ENCODE measurements at regions not wholly inside any gene's neighbourhood (a gene's known extent, or its start where the extent isn't known, plus 50 kb on each side); places are given as distances from the start of the nearest gene placed in this dataset.

DNA sequence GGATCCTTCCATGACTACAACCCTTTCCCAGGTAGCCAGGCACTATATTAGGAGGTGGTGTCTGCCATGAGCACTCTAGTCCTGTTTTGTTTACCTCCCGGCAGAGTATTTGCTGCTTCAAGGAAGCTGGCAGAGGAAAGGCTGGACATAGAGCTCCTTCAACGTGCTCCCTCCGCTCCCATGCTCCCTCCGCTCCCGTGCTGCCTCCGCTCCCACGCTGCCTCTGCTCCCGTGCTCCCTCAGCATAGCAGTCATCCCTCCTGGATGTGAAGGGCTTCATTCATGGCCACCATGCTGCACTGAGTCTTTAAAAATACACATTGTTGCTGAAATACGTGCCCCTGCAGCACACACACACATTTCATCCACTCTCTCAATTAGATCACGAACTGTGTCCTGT is 181.9 kb upstream of the MYT1L start:
- no peak overlapping the region for H3K4me3 ChIP-seq
- ATAC-seq: no peak
- intact Hi-C loops (cut with micrococcal nuclease; ENCODE audit: unreplicated experiment): no loop called here

More for the DNA sequence above, 181.9 kb upstream of the MYT1L start:
- Histone ChIP-seq H3K9me3 (replicated peaks; ENCODE audit: control insufficient read depth, insufficient read depth, low read length) (no peaks in the 10 kb centered on the region), H3K4me2 (ENCODE audit: control insufficient read depth, insufficient read depth) (no peak overlapping the region), H3K36me3 (ENCODE audit: control insufficient read depth in 2 of 2, insufficient read depth in 2 of 2, low read length in 1 of 2) (no peaks in the 10 kb centered on the region), H2AFZ (ENCODE audit: control insufficient read depth, low read depth, low read length) (no peak overlapping the region), H3K4me1 (ENCODE audit: control insufficient read depth, insufficient read depth, low read length) (no peaks in the 10 kb centered on the region), H3K27me3 (replicated peaks in 1 of 2; ENCODE audit: control insufficient read depth in 2 of 2, insufficient read depth in 2 of 2, low read length in 1 of 2) (no peaks in the 10 kb centered on the region), H4K20me1 (ENCODE audit: control insufficient read depth, insufficient read depth) (no peaks in the 10 kb centered on the region), H3K79me2 (ENCODE audit: control insufficient read depth, insufficient read depth, low read length) (no peaks in the 10 kb centered on the region), H3K9ac (ENCODE audit: control insufficient read depth, insufficient read depth, low read length) (no peak overlapping the region), H3K27ac (ENCODE audit: control insufficient read depth, insufficient read depth) (no peak overlapping the region)
- ChIA-PET POLR2A (no interaction called here), SMC1A (ENCODE audit: uncharacterized antibody, unreplicated experiment) (no interaction called here), RAD21 (ENCODE audit: unreplicated experiment) (no interaction called here), CTCF (no interaction called here)
- BruUV-seq (replicated peaks): no TSS peak
- FAIRE-seq (no peak), DNase-seq (ENCODE audit: low read depth, low spot score) (no peak)
- TF ChIP-seq SRF (IDR thresholded peaks at IDR 0.05; ENCODE audit: low read depth in 2 of 2, low read length in 2 of 2) (no peak), BCL11A (IDR thresholded peaks at IDR 0.05; ENCODE audit: low read depth, low read length) (no peak), NFYA (IDR thresholded peaks at IDR 0.05; ENCODE audit: borderline replicate concordance, low read depth, low read length) (no peak), FOS (IDR thresholded peaks at IDR 0.05; ENCODE audit: borderline replicate concordance, extremely low read depth, insufficient read length) (no peak), NRF1 (conservative IDR thresholded peaks at IDR 0.05; ENCODE audit: low read depth, low read length) (no peak)
- TF ChIP-seq, protein P1, sequence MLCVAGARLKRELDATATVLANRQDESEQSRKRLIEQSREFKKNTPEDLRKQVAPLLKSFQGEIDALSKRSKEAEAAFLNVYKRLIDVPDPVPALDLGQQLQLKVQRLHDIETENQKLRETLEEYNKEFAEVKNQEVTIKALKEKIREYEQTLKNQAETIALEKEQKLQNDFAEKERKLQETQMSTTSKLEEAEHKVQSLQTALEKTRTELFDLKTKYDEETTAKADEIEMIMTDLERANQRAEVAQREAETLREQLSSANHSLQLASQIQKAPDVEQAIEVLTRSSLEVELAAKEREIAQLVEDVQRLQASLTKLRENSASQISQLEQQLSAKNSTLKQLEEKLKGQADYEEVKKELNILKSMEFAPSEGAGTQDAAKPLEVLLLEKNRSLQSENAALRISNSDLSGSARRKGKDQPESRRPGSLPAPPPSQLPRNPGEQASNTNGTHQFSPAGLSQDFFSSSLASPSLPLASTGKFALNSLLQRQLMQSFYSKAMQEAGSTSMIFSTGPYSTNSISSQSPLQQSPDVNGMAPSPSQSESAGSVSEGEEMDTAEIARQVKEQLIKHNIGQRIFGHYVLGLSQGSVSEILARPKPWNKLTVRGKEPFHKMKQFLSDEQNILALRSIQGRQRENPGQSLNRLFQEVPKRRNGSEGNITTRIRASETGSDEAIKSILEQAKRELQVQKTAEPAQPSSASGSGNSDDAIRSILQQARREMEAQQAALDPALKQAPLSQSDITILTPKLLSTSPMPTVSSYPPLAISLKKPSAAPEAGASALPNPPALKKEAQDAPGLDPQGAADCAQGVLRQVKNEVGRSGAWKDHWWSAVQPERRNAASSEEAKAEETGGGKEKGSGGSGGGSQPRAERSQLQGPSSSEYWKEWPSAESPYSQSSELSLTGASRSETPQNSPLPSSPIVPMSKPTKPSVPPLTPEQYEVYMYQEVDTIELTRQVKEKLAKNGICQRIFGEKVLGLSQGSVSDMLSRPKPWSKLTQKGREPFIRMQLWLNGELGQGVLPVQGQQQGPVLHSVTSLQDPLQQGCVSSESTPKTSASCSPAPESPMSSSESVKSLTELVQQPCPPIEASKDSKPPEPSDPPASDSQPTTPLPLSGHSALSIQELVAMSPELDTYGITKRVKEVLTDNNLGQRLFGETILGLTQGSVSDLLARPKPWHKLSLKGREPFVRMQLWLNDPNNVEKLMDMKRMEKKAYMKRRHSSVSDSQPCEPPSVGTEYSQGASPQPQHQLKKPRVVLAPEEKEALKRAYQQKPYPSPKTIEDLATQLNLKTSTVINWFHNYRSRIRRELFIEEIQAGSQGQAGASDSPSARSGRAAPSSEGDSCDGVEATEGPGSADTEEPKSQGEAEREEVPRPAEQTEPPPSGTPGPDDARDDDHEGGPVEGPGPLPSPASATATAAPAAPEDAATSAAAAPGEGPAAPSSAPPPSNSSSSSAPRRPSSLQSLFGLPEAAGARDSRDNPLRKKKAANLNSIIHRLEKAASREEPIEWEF (IDR thresholded peaks at IDR 0.05; ENCODE audit: insufficient replicate concordance, low read depth, low read length): no peak
- 3% methylated on average over 10 of the region's 10 CpGs for WGBS (ENCODE audit: insufficient coverage, insufficient replicate concordance, low lambda C conversion rate, missing lambda C conversion rate)
- in situ Hi-C loops (cut with MboI): no loop called here

Data from GM12878 (cell line).